NB4 (cell line): ENCODE measurements at regions not wholly inside any gene's neighbourhood (a gene's known extent, or its start where the extent isn't known, plus 50 kb on each side); places are given as distances from the start of the nearest gene placed in this dataset.

Experiments used
- DNase-seq: peaks from one replicate; pipeline ENCODE4 v3.0.0; 2010; ENCODE audit warnings: low read depth
- H3K4me3 ChIP-seq: one replicate; pipeline ENCODE4 v1.5.1; 2011; ENCODE audit warnings: mild to moderate bottlenecking, low read depth, low read length, moderate library complexity
- MAX ChIP-seq: IDR thresholded peaks from 2 replicates; pipeline ENCODE4 v1.6.1; 2011; ENCODE audit warnings: low read depth, low read length
- MYC ChIP-seq: IDR thresholded peaks from 2 replicates; pipeline ENCODE4 v1.6.1; 2011; ENCODE audit warnings: low read depth, low read length
- POLR2A ChIP-seq: IDR thresholded peaks from 2 replicates; pipeline ENCODE4 v1.6.1; 2011; ENCODE audit warnings: mild to moderate bottlenecking; ENCODE audit not compliant: insufficient read length; ENCODE audit errors: extremely low read depth
- TF ChIP-seq, protein P1 (sequence below): IDR thresholded peaks from one replicate; pipeline ENCODE4 v1.5.1; 2012; ENCODE audit warnings: low read depth, low read length

DNA sequence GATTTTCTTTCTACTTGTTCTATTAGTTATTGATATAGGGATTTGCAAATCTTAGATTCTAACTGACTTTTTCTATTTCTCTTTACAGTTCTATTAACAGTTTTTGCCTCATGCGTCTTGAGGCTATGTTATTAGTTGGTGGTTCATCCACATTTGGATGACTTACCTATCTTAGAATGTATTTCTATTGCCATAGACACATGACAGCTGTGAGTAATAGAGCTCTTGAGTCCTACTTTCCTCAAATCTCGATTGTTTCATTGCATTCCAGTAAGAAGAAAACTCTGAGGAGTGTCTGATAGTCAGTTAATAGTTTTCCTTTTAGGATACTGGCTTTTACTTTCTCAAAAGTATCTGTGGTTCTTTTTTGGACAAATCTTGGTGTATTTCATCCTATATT, 241.4 kb upstream of the ZNF32 start:
- DNase-seq = no peak
- TF ChIP-seq, protein P1, sequence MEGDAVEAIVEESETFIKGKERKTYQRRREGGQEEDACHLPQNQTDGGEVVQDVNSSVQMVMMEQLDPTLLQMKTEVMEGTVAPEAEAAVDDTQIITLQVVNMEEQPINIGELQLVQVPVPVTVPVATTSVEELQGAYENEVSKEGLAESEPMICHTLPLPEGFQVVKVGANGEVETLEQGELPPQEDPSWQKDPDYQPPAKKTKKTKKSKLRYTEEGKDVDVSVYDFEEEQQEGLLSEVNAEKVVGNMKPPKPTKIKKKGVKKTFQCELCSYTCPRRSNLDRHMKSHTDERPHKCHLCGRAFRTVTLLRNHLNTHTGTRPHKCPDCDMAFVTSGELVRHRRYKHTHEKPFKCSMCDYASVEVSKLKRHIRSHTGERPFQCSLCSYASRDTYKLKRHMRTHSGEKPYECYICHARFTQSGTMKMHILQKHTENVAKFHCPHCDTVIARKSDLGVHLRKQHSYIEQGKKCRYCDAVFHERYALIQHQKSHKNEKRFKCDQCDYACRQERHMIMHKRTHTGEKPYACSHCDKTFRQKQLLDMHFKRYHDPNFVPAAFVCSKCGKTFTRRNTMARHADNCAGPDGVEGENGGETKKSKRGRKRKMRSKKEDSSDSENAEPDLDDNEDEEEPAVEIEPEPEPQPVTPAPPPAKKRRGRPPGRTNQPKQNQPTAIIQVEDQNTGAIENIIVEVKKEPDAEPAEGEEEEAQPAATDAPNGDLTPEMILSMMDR = no peak
- TF ChIP-seq POLR2A = no peak
- no peak for TF ChIP-seq MAX
- TF ChIP-seq MYC = no peak
- H3K4me3 ChIP-seq = no peak overlapping the region

DNA sequence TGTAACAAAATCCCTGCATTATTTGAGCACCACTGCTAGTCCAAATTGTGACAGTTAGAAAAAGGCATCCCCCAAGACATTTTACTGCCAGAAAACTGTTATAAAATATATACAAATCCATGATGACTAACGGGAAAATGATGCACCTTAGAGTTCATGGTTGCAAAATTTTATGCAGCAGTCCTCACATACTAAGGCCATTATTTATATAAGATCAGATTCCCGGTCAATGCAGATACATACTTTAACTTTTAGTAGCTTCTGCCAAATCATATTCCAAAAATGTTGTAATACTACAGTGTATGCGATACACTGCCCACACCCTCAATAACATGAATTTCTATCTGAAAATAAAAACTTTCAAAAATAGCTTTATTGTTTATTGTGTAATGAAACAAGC, 239.9 kb upstream of the ZNF32 start:
- DNase-seq = no peak
- no peak overlapping the region for H3K4me3 ChIP-seq
- TF ChIP-seq MAX = no peak
- no peak for TF ChIP-seq MYC
- TF ChIP-seq POLR2A = no peak
- TF ChIP-seq, protein P1 = no peak

DNA sequence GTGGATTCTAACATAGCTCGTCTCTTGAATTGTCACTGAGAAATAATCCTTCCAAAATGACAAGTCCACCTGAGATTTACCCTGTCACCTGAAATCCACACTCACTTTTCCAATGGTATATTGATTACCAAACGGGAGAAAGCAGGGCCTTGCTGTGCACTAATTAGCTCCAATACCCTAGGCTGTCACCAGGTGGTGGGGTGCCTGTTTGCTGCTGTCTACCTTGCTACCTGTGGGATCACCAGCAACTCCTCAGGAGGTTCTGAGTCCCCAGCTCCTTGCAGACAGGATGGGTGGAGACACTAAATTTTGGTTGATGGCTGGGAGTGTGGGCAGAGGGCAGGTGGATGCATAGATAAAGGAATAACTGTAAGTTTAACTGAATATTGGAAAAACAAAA, 237.2 kb upstream of the ZNF32 start:
- TF ChIP-seq MAX = no peak
- TF ChIP-seq MYC = no peak
- TF ChIP-seq POLR2A = no peak
- TF ChIP-seq, protein P1 = no peak

DNA sequence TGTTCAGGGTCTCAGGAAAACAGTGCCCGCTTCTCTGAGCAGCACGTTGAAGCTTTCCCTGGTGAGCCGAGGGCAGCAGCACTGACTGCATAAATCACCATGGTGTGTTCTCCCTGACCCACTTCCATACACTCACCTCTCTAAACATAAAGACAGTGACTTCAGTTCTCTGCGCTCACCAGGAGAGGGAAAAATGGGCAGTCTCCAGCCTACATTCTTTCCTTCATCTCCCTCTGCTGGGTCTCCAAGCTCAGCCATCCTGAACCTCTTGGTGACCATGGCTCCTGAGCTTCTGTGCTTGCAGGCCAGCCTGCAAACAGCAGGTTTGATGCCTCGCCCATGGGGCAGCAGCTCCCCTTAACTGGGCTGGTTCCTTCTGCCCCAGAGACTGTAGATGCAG, 236.6 kb upstream of the ZNF32 start:
- DNase-seq = no peak
- TF ChIP-seq MAX (no peak), MYC (no peak), POLR2A (no peak)
- TF ChIP-seq, protein P1 = no peak
- no peak overlapping the region for H3K4me3 ChIP-seq

More for the DNA sequence above, 237.2 kb upstream of the ZNF32 start:
- DNase-seq = no peak
- no peak overlapping the region for H3K4me3 ChIP-seq

GRCh38 chr10:43884501-43885105, 235.9 kb upstream of the ZNF32 start:
- DNase-seq = no peak
- TF ChIP-seq, protein P1 = no peak
- TF ChIP-seq MYC = no peak
- no peak overlapping the region for H3K4me3 ChIP-seq

- no peak for TF ChIP-seq POLR2A
- TF ChIP-seq, protein P1 = no peak
- no peak for TF ChIP-seq MYC
- TF ChIP-seq MAX = no peak
- no peak overlapping the region for H3K4me3 ChIP-seq
- DNase-seq = no peak
Observed at GRCh38 chr10:43882711-43883110, 234.0 kb upstream of the ZNF32 start.
